HL-60 (cell line): ENCODE measurements at regions not wholly inside any gene's neighbourhood (a gene's known extent, or its start where the extent isn't known, plus 50 kb on each side); places are given as distances from the start of the nearest gene placed in this dataset.
"Not testable (repeated sequence)": the region's sequence is repeated elsewhere in the genome, so short reads cannot be mapped to it uniquely, and the experiment has no call there.

Source experiments
- DNase-seq, 2 experiments: peaks; one replicate each; pipeline ENCODE4 v3.0.0-alpha.2; 2010 to 2020; ENCODE audit warnings: low read depth in 1 of 2, low spot score in 1 of 2
- H3K27ac ChIP-seq: fragments of 250-450 bp; sonication (Bioruptor Pico); replicated peaks from 2 replicates; pipeline ENCODE4 v1.5.1; 2020; ENCODE audit warnings: mild to moderate bottlenecking, moderate library complexity
- H3K27me3 ChIP-seq: fragments of 250-450 bp; sonication (Bioruptor Pico); 2 replicates; pipeline ENCODE4 v1.5.1; 2021; ENCODE audit warnings: mild to moderate bottlenecking, moderate library complexity; ENCODE audit not compliant: insufficient read depth, poor library complexity, severe bottlenecking
- H3K4me3 ChIP-seq: replicated peaks from 2 replicates; pipeline ENCODE4 v1.5.1; 2011; ENCODE audit warnings: mild to moderate bottlenecking, control low read depth, low read length; ENCODE audit not compliant: insufficient read depth
- GABPA ChIP-seq: IDR thresholded peaks from 2 replicates; pipeline ENCODE4 v1.6.1; 2012; ENCODE audit warnings: low read depth
- POLR2AphosphoS5 ChIP-seq: IDR thresholded peaks from 2 replicates; pipeline ENCODE4 v1.6.1; 2012; ENCODE audit warnings: low read depth
- SPI1 ChIP-seq: IDR thresholded peaks from 2 replicates; pipeline ENCODE4 v1.6.1; 2012; ENCODE audit warnings: low read depth, mild to moderate bottlenecking, borderline replicate concordance
- TF ChIP-seq, protein P1 (sequence below): IDR thresholded peaks from 2 replicates; pipeline ENCODE4 v1.6.1; 2012; ENCODE audit warnings: low read depth; ENCODE audit not compliant: insufficient replicate concordance
- TF ChIP-seq, protein P2 (sequence below): IDR thresholded peaks from one replicate; pipeline ENCODE4 v1.5.1; 2011; ENCODE audit warnings: low read length, control low read depth, inconsistent platforms; ENCODE audit not compliant: insufficient read depth

DNA sequence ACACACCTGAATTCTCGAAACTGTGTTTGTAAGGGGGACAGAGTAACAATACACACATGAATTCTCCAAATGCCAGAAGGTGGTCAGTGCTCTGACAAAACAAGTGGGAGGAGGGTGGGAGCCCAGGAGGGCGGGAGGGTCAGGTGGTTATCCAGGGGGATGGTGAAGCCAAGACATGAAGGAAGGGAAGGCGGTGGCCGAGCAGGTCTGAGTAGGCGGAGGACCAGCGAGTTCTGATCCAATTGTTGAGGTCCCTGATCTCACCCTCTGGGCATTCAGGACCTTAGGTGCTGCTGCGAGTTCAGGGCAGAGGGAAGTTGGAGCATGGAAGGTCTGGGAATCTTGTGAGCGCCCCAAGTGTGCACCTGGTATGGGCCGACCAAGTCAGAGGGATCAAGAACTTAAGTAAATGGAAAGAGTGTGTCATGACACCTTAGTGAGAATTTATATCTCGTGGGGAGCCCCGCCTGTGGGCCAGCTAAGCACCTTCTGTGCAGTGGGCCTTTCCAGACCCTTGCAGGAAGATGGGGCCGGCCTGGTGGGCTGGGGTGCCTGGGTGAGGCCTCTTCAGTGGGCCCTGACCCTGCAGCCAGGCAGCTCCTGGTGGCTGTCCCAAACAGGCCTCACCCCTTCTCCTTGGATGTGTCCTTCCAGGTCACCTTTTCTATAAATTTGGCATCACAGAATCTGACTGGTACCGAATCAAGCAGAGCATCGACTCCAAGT lies 86.1 kb downstream of the NPIPB11 start:
- peak overlapping the region; percentile 79 for H3K27ac ChIP-seq
- DNase-seq, result no peak
- no peak for TF ChIP-seq GABPA
- TF ChIP-seq, protein P1, sequence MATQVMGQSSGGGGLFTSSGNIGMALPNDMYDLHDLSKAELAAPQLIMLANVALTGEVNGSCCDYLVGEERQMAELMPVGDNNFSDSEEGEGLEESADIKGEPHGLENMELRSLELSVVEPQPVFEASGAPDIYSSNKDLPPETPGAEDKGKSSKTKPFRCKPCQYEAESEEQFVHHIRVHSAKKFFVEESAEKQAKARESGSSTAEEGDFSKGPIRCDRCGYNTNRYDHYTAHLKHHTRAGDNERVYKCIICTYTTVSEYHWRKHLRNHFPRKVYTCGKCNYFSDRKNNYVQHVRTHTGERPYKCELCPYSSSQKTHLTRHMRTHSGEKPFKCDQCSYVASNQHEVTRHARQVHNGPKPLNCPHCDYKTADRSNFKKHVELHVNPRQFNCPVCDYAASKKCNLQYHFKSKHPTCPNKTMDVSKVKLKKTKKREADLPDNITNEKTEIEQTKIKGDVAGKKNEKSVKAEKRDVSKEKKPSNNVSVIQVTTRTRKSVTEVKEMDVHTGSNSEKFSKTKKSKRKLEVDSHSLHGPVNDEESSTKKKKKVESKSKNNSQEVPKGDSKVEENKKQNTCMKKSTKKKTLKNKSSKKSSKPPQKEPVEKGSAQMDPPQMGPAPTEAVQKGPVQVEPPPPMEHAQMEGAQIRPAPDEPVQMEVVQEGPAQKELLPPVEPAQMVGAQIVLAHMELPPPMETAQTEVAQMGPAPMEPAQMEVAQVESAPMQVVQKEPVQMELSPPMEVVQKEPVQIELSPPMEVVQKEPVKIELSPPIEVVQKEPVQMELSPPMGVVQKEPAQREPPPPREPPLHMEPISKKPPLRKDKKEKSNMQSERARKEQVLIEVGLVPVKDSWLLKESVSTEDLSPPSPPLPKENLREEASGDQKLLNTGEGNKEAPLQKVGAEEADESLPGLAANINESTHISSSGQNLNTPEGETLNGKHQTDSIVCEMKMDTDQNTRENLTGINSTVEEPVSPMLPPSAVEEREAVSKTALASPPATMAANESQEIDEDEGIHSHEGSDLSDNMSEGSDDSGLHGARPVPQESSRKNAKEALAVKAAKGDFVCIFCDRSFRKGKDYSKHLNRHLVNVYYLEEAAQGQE, result no peak
- TF ChIP-seq POLR2AphosphoS5, result no peak
- no peak for TF ChIP-seq SPI1
- TF ChIP-seq, protein P2, sequence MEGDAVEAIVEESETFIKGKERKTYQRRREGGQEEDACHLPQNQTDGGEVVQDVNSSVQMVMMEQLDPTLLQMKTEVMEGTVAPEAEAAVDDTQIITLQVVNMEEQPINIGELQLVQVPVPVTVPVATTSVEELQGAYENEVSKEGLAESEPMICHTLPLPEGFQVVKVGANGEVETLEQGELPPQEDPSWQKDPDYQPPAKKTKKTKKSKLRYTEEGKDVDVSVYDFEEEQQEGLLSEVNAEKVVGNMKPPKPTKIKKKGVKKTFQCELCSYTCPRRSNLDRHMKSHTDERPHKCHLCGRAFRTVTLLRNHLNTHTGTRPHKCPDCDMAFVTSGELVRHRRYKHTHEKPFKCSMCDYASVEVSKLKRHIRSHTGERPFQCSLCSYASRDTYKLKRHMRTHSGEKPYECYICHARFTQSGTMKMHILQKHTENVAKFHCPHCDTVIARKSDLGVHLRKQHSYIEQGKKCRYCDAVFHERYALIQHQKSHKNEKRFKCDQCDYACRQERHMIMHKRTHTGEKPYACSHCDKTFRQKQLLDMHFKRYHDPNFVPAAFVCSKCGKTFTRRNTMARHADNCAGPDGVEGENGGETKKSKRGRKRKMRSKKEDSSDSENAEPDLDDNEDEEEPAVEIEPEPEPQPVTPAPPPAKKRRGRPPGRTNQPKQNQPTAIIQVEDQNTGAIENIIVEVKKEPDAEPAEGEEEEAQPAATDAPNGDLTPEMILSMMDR, result no peak
- H3K4me3 ChIP-seq, result no peak overlapping the region
- H3K27me3 ChIP-seq, result no peaks in the 10 kb centered on the region

DNA sequence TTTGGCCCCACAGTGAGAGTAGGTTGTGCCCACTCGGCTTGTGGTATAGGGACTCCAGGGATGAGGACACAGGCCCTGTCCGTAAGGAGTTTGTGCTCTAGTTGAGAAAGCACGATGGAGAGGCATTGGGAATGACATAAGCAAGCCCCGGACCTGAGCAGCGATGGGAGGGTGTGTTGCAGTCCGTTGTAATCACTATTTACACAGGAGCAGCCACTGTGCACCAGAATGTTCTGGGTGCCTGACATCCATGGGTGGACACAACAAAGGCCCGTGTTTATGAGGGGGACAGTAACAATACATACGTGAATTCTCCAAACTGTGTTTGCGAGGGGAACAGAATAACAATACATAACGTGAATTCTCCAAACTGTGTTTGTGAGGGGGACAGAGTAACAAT lies 86.8 kb downstream of the NPIPB11 start:
- Histone ChIP-seq H3K27ac (peak overlapping the region; percentile 79), H3K27me3 (no peaks in the 10 kb centered on the region), H3K4me3 (no peak overlapping the region)
- DNase-seq, result no peak
- TF ChIP-seq POLR2AphosphoS5 (no peak), GABPA (no peak), SPI1 (no peak)
- TF ChIP-seq, protein P1, result no peak
- TF ChIP-seq, protein P2, result no peak

DNA sequence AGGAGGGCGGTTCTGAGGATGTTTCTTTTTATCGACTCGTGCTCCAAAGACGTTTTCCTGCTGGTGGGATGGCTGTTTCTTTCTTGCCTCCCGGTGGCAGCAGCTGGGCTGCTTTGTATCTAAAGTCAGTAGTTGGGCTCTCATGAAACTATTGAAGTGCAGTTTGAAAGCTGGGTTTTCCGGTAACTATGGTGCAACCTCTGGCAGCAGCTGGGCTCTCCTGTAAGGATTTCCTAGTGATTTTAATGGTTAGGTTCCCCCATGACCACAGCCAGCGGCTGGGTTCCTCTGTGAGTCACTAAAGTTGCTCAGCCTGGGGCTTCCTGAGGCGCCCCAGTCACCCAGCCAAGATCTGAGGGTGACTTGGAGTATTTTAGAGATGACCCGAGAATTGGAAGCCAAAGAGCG lies 87.9 kb downstream of the NPIPB11 start:
- DNase-seq, result peak; percentile 63 to 93
- peak; percentile 73 for TF ChIP-seq POLR2AphosphoS5
- peak overlapping the region; percentile 79 for H3K27ac ChIP-seq
- H3K4me3 ChIP-seq, H3K27me3 ChIP-seq: not testable (repeated sequence)

DNA sequence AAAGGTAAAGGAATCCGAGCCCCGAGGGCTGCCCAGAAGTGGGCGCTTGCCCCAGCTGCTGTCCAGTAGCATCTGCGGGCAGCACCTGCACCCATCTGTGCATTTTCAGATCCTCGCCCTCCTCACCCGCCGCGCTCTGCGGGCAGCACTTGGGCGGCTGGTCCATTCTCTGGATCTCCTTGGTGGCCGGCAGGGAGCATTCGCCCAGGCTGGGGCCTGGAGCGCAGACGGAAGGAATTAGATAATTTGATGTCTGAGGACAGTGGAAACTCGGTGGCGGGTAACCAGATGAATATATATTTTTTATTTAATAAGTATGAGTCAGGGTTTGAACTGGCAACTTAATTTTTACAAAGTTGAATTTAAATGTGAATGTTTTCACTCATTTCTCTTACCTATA lies 88.5 kb downstream of the NPIPB11 start:
- peak in 1 of 2 experiments; percentile 37 for DNase-seq
- H3K27me3 ChIP-seq, result no peaks in the 10 kb centered on the region
- H3K4me3 ChIP-seq, result no peak overlapping the region
- H3K27ac ChIP-seq, result peak overlapping the region; percentile 79
- TF ChIP-seq POLR2AphosphoS5, result no peak
- TF ChIP-seq SPI1, result no peak
- TF ChIP-seq, protein P2, result no peak
- no peak for TF ChIP-seq GABPA
- TF ChIP-seq, protein P1, result no peak
